Forelimb muscle (tissue), 1 donor: ENCODE measurements at regions not wholly inside any gene's neighbourhood (a gene's known extent, or its start where the extent isn't known, plus 50 kb on each side); places are given as distances from the start of the nearest gene placed in this dataset.

ENCODE experiments used
- DNase-seq: peaks from one replicate; pipeline ENCODE4 v3.0.0-alpha.2; 2013; ENCODE audit warnings: low read depth

GRCh38 chr4:121277194-121278105 lies 103.4 kb downstream of the QRFPR start:
- DNase-seq, result no peak

DNA sequence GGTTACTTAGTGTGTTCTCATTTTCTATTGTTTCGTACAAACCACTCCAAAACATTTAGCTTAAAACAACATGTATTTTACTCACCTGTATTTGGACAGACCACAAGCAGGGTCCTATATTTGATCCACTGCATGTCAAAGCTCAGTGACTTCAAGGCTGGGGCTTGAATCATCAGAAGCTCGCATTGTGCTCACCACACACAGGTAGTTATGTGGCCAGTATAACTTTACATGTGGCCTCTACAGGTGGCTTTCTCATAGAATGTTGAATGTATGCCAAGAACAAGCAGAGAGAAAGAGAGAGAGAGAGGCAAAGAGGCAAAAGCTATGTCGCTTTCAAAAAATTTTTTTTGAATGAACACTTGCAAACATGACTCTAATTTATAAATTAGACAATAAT lies 107.6 kb downstream of the QRFPR start:
- no peak for DNase-seq

- DNase-seq, result no peak
Observed at GRCh38 chr4:121272526-121272925, 108.3 kb downstream of the QRFPR start.

DNA sequence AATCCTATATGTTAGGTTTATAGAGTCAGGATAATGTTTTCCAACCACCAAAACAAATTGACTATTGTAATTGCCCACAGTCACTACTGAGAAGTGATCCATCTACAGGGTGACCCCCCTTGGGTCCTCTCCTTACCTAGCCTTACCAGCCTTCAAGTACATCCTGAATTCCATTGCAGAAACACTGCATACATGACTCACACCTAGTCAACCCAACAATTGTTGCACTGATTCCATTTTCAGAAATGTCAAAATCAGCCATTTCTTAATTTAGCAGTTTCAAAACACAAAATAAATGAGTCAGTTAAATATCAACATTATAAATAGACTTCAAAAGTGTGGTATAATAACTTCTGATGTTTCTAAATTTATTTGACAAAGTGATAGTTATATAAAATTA lies 106.3 kb upstream of the TNIP3 start:
- no peak for DNase-seq

DNA sequence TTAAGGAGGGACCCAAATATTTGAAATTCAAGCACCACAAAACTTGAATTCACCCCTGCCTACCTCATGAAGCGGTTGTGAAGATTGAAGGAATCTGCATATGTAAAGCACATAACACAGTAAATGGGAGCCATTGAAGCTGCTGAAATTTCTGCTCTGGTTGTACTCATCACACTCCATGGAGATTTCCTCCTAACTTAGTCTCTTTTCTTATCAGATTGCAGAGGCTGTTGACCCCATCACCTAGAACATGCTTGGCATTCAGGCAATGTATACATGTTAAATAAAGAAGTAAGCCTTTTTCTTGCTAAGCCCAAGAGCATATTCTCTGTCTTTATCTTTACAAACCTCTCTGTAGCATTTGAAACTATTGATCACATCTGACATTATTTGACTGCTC lies 104.9 kb upstream of the TNIP3 start:
- no peak for DNase-seq

DNA sequence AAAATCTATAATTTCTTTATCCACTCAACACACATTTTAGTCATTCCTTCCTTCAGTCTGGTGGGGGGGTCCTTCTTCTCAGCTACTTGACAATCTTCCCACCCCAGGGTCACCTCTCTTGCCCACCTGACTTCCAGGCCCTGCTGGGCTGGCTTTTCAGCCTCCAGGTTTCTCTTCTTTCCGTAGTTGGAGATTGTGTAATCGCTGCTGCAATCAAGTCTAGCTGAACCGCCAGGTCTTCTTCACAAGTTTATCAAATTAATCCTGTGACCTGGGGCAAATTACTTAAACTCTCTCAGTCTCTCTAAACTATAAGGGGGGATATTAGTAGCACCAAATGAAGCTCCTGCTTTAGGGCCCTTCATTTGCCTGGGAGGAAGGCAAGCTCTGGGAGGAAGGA lies 102.9 kb upstream of the TNIP3 start:
- DNase-seq, result no peak

- no peak for DNase-seq
Observed at GRCh38 chr4:121256887-121257466, 92.9 kb upstream of the TNIP3 start.

DNA sequence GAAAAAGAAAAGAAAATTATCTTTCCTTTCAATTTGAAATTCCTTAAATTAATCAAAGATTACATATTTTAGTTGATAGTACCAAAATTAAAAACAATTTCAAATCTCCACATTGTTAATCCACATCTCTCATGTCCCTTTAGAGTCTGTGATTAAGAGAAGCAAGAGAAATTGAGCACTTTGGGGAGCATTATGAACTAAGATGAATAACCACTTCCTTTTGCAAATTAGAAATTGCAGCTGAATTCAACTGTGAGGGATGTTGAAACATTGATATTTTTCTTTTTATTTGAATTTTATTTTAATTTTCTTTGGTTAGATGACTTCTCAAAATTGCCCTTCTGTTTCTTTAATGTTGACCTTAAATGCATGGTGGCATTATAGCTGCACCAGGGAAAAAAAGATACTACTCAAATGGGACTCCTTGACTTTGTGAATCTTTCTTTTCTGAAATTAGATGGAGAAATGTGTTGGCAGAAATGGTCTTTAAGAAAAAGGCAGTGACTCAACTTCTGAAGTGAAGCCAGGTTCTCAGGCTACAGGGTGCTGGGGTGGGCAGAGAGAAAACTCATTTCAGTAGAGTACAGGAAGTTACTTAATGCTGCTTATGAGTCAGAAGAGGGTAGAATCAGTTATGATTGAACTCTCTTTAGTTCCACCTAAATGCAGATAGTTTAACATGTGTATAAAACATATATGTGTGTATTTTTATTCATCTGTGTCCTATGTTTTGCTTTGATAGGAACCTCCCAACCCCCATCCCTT lies 92.0 kb upstream of the TNIP3 start:
- no peak for DNase-seq

DNA sequence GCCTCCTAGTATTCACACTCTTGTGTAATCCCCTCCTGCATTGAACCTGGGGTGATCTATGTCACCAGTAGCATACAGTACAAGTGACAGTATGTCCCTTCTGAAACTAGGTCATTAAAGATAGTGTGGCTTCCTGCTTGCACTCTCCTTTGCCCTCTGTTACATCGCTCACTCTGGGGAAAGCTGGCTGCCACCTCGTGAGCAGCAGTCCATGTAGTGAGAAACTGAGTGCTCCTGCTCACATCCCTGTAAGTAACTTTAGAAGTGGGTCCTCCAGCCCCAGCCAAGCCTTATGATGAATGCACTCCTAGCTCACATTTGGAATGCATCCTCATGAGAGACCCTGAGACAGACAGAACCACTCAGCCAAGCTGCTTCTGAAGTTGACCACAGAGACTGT lies 89.8 kb upstream of the TNIP3 start:
- DNase-seq, result no peak

GRCh38 chr4:121252224-121252806 lies 88.2 kb upstream of the TNIP3 start:
- DNase-seq, result peak; percentile 50

- no peak for DNase-seq
Observed at GRCh38 chr4:121248747-121249146, 84.6 kb upstream of the TNIP3 start.

- no peak for DNase-seq
Observed at GRCh38 chr4:121246698-121247097, 82.6 kb upstream of the TNIP3 start.

GRCh38 chr4:121243485-121243884 lies 79.4 kb upstream of the TNIP3 start:
- DNase-seq, result no peak

DNA sequence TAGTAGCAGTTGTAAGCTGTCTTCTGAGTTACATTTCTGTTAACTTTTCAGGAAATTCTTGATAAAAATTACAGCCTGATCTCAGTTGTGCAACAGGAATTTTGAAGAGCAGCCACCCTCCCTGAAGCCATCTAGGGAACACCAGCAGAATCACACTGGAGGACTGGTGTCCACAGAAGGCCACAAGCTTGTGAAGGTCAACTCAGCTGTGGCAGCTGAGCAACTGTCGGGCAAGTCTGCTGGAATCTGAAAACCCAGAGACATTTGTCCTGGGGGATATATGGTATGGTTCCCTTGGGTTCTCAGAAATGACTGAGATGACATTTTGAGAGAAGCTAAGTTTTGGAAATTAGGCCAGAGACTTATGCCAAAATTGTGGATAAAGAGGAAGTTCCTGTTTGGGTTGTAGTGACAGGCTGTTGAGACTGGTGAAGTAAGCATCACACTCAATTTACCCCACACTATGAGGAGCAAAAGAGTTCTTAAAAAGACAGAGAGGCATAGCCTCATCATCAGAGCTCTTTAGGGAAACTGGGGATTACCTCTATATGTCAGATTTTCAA lies 78.1 kb upstream of the TNIP3 start:
- no peak for DNase-seq

- DNase-seq, result no peak
Observed at GRCh38 chr4:121239951-121240350, 75.8 kb upstream of the TNIP3 start.

GRCh38 chr4:121238461-121238860 lies 74.3 kb upstream of the TNIP3 start:
- no peak for DNase-seq

GRCh38 chr4:121237069-121237399 lies 72.9 kb upstream of the TNIP3 start:
- DNase-seq, result no peak

DNA sequence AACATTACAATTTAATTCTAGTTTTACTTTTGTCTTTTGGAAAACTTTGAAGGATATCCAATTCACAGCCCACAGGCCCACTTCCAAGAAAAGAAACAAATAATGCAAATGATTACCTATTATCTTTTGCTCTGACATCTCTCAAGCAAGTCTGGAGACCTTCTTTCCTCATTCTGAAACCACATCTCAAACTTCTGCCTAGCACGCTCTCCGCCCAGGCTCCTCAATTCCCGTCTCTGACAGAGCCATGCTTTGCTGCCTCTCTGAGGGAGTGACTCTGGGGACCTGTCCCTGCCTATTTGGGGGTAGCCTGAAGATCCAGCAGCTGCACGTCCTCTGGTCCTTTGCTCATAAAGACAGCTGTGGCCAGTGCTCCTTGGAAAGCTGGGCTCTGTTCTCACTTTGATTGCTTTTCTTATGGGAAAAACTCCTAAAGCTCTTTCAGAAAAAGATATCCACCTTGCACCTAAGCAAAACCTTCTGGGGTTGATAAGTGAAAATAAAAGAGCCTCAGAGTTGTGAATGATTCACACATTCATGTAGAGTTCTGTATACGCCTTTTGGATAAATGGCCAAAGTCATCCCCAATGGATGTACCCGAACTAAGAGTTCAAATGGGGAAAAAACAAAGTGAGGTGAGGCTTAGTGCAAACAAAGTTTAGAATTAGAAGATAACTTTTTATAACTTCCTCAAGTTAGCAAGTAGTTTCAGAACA lies 72.4 kb upstream of the TNIP3 start:
- no peak for DNase-seq

- DNase-seq, result no peak
Observed at GRCh38 chr4:121233982-121234381, 69.9 kb upstream of the TNIP3 start.

- DNase-seq, result no peak
Observed at GRCh38 chr4:121229993-121230392, 65.9 kb upstream of the TNIP3 start.

DNA sequence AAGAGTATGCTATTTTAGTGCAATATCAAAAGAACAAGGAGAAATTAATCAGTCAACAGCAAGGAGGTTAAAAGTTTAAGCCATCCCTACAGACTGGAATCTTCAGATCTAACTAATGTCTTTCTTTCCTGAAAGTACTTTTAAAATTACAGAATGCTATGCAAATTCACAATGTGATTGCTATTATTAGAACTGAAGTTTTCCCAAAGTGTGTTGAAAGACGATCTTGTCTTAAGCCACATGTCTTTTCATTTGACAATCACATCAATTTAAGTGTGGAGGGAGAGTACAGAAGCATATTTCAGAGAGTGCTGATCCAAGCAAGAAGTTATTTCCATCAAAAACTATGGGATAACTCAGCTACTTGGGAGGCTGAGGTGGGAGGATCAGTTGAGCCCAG lies 64.7 kb upstream of the TNIP3 start:
- DNase-seq, result no peak
